Smooth muscle cell (in vitro differentiated cells): ENCODE measurements at regions not wholly inside any gene's neighbourhood (a gene's known extent, or its start where the extent isn't known, plus 50 kb on each side); places are given as distances from the start of the nearest gene placed in this dataset.

Source experiments
- DNase-seq: peaks from one replicate; lab custom pipeline; 2025; ENCODE audit not compliant: unreplicated experiment; lab: John Stamatoyannopoulos, UW
- H2AFZ ChIP-seq: fragments of 200-600 bp; sonication (generic); 2 replicates; pipeline ENCODE4 v1.6.0; 2016; ENCODE audit warnings: antibody characterized with exemption, low read depth, mild to moderate bottlenecking
- H3F3A ChIP-seq: fragments of 200-600 bp; sonication (generic); 2 replicates; pipeline ENCODE4 v1.6.0; 2017; ENCODE audit warnings: antibody characterized with exemption, low read depth
- H3K27ac ChIP-seq: fragments of 200-600 bp; sonication (generic); 2 replicates; pipeline ENCODE4 v1.5.1; 2016; ENCODE audit warnings: low read depth, mild to moderate bottlenecking
- H3K27me3 ChIP-seq: fragments of 200-600 bp; sonication (generic); 2 replicates; pipeline ENCODE4 v1.6.1; 2016; ENCODE audit warnings: low read depth, mild to moderate bottlenecking
- H3K36me3 ChIP-seq: fragments of 200-600 bp; sonication (generic); 2 replicates; pipeline ENCODE4 v1.5.1; 2016; ENCODE audit warnings: low read depth
- H3K4me1 ChIP-seq: fragments of 200-600 bp; sonication (generic); 2 replicates; pipeline ENCODE4 v1.5.1; 2016; ENCODE audit warnings: low read depth
- H3K4me2 ChIP-seq: fragments of 200-600 bp; sonication (generic); 2 replicates; pipeline ENCODE4 v1.6.0; 2016; ENCODE audit warnings: mild to moderate bottlenecking
- H3K4me3 ChIP-seq: fragments of 200-600 bp; sonication (generic); 2 replicates; pipeline ENCODE4 v1.5.1; 2016; ENCODE audit warnings: mild to moderate bottlenecking
- H3K79me2 ChIP-seq: fragments of 200-600 bp; sonication (generic); 2 replicates; pipeline ENCODE4 v1.6.0; 2016; ENCODE audit warnings: low read depth, mild to moderate bottlenecking
- H3K9ac ChIP-seq: fragments of 200-600 bp; sonication (generic); 2 replicates; pipeline ENCODE4 v1.6.0; 2016; ENCODE audit warnings: low read depth
- H3K9me3 ChIP-seq: fragments of 200-600 bp; sonication (generic); replicated peaks from 2 replicates; pipeline ENCODE4 v1.5.1; 2016; ENCODE audit warnings: low read depth
- H4K20me1 ChIP-seq: fragments of 200-600 bp; sonication (generic); 2 replicates; pipeline ENCODE4 v1.6.0; 2016; ENCODE audit warnings: low read depth
- CTCF ChIP-seq: fragments of 200-600 bp; sonication (generic); IDR thresholded peaks from 2 replicates; pipeline ENCODE4 v1.5.1; 2017; ENCODE audit warnings: borderline replicate concordance, mild to moderate bottlenecking, antibody characterized with exemption; ENCODE audit not compliant: insufficient read depth, poor library complexity, severe bottlenecking
- WGBS: methylation state at CpG from one replicate; pipeline ENCODE4 v1.1.7; 2016; ENCODE audit warnings: low lambda C conversion rate; 5-methylcytosine and 5-hydroxymethylcytosine counted together

- 87% methylated on average over 2 of the region's 2 CpGs for WGBS
- Histone ChIP-seq H3F3A (no peaks in the 10 kb centered on the region), H3K4me3 (no peak overlapping the region), H4K20me1 (no peaks in the 10 kb centered on the region), H3K9me3 (no peaks in the 10 kb centered on the region), H3K9ac (no peak overlapping the region), H3K36me3 (no peaks in the 10 kb centered on the region), H3K4me2 (no peak overlapping the region), H3K27me3 (no peaks in the 10 kb centered on the region), H3K27ac (no peak overlapping the region), H2AFZ (no peak overlapping the region), H3K79me2 (no peaks in the 10 kb centered on the region), H3K4me1 (no peaks in the 10 kb centered on the region)
- TF ChIP-seq CTCF, result no peak
- DNase-seq, result no peak
Observed at GRCh38 chr10:83706952-83707582, 432.2 kb upstream of the GHITM start.

GRCh38 chr10:83713423-83713822 lies 425.9 kb upstream of the GHITM start:
- no peak for TF ChIP-seq CTCF
- Histone ChIP-seq H3K9me3 (no peaks in the 10 kb centered on the region), H2AFZ (no peak overlapping the region)

GRCh38 chr10:83723080-83723479 lies 416.2 kb upstream of the GHITM start:
- 100% methylated on average over 2 of the region's 2 CpGs for WGBS
- H3K9ac ChIP-seq, result no peak overlapping the region
- H3K9me3 ChIP-seq, result no peaks in the 10 kb centered on the region
- no peaks in the 10 kb centered on the region for H4K20me1 ChIP-seq
- H3K27me3 ChIP-seq, result no peaks in the 10 kb centered on the region
- H3K27ac ChIP-seq, result no peak overlapping the region
- H3K4me2 ChIP-seq, result no peak overlapping the region
- no peaks in the 10 kb centered on the region for H3K4me1 ChIP-seq
- H3K36me3 ChIP-seq, result no peaks in the 10 kb centered on the region
- no peaks in the 10 kb centered on the region for H3F3A ChIP-seq
- no peaks in the 10 kb centered on the region for H3K79me2 ChIP-seq
- no peak for DNase-seq
- H3K4me3 ChIP-seq, result no peak overlapping the region
- no peak for TF ChIP-seq CTCF
- no peak overlapping the region for H2AFZ ChIP-seq

More at GRCh38 chr10:83713423-83713822, 425.9 kb upstream of the GHITM start:
- Histone ChIP-seq H3F3A (no peaks in the 10 kb centered on the region), H3K79me2 (no peaks in the 10 kb centered on the region), H3K4me2 (no peak overlapping the region), H3K27me3 (no peaks in the 10 kb centered on the region), H3K9ac (no peak overlapping the region), H3K4me1 (no peaks in the 10 kb centered on the region), H3K36me3 (no peaks in the 10 kb centered on the region), H3K4me3 (no peak overlapping the region), H4K20me1 (no peaks in the 10 kb centered on the region), H3K27ac (no peak overlapping the region)
- 65% methylated on average over 1 of the region's 1 CpG for WGBS
- no peak for DNase-seq
